ENCODE measurements at regions not wholly inside any gene's neighbourhood (a gene's known extent, or its start where the extent isn't known, plus 50 kb on each side); places are given as distances from the start of the nearest gene placed in this dataset.

GRCh38 chr13:64640002-64640401, 2590.1 kb downstream of the PCDH9 start:
- TF ChIP-seq, protein P1, sequence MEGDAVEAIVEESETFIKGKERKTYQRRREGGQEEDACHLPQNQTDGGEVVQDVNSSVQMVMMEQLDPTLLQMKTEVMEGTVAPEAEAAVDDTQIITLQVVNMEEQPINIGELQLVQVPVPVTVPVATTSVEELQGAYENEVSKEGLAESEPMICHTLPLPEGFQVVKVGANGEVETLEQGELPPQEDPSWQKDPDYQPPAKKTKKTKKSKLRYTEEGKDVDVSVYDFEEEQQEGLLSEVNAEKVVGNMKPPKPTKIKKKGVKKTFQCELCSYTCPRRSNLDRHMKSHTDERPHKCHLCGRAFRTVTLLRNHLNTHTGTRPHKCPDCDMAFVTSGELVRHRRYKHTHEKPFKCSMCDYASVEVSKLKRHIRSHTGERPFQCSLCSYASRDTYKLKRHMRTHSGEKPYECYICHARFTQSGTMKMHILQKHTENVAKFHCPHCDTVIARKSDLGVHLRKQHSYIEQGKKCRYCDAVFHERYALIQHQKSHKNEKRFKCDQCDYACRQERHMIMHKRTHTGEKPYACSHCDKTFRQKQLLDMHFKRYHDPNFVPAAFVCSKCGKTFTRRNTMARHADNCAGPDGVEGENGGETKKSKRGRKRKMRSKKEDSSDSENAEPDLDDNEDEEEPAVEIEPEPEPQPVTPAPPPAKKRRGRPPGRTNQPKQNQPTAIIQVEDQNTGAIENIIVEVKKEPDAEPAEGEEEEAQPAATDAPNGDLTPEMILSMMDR (IDR thresholded peaks at IDR 0.05; ENCODE audit: low read length) = no peak
- TF ChIP-seq EZH2 (optimal IDR thresholded peaks at IDR 0.05; ENCODE audit: low read depth, low read length) = no peak

All from MM.1S (cell line).